SK-N-SH (cell line): ENCODE measurements at regions not wholly inside any gene's neighbourhood (a gene's known extent, or its start where the extent isn't known, plus 50 kb on each side); places are given as distances from the start of the nearest gene placed in this dataset.

Experiments used
- CTCF ChIA-PET: fragments of 300-600, 350-600 bp; formaldehyde crosslinking; extraction: SDS; loops from one replicate; lab custom pipeline; 2021; lab: Yijun Ruan, JAX
- POLR2A ChIA-PET: fragments of 350-600 bp; sonication (Branson Sonifier 250); formaldehyde crosslinking; extraction: SDS; loops from one replicate; lab custom pipeline; 2020; ENCODE audit warnings: antibody characterized with exemption, inconsistent platforms; lab: Yijun Ruan, JAX
- DNase-seq: peaks from one replicate; pipeline ENCODE4 v3.0.0; 2012
- H2AFZ ChIP-seq: fragments of 200-600 bp; sonication (generic); 2 replicates; pipeline ENCODE4 v1.8.1; 2016; ENCODE audit warnings: antibody characterized with exemption, mild to moderate bottlenecking, low read depth
- H3F3A ChIP-seq: fragments of 200-600 bp; sonication (generic); replicated peaks from 2 replicates; pipeline ENCODE3; 2016; ENCODE audit warnings: antibody characterized with exemption, mild to moderate bottlenecking; ENCODE audit not compliant: insufficient read depth
- H3K27ac ChIP-seq, 2 experiments: fragments of 200-500 bp in 1 of 2; fragments of 200-600 bp in 1 of 2; sonication (Bioruptor generic) in 1 of 2; sonication (generic), shearing (Covaris generic) in 1 of 2; 2 replicates each; pipeline versions ENCODE4 v1.5.1 to v1.6.1; 2014 to 2016; ENCODE audit warnings: low read depth in 2 of 2, inconsistent platforms in 1 of 2, low read length in 1 of 2, mild to moderate bottlenecking in 1 of 2, mixed read lengths in 1 of 2
- H3K27me3 ChIP-seq: fragments of 200-600 bp; sonication (generic), shearing (Covaris generic); 2 replicates; pipeline ENCODE4 v1.6.1; 2016; ENCODE audit warnings: mixed run types; ENCODE audit not compliant: insufficient read depth
- H3K36me3 ChIP-seq, 2 experiments: fragments of 200-500 bp in 1 of 2; fragments of 200-600 bp in 1 of 2; sonication (Bioruptor generic) in 1 of 2; sonication (generic) in 1 of 2; replicated peaks in 1 of 2; 2 replicates each; pipeline versions ENCODE3 to v1.5.1; 2014 to 2016; ENCODE audit warnings: low read length in 1 of 2, mild to moderate bottlenecking in 1 of 2; ENCODE audit not compliant: insufficient read depth in 2 of 2, control insufficient read depth in 1 of 2
- H3K4me1 ChIP-seq, 2 experiments: fragments of 200-500 bp in 1 of 2; fragments of 200-600 bp in 1 of 2; sonication (Bioruptor generic) in 1 of 2; sonication (generic), shearing (Covaris generic) in 1 of 2; 2 replicates each; pipeline versions ENCODE4 v1.5.1 to v1.6.1; 2014 to 2016; ENCODE audit warnings: low read depth in 1 of 2, low read length in 1 of 2, mixed run types in 1 of 2; ENCODE audit not compliant: insufficient read depth in 2 of 2, control insufficient read depth in 1 of 2
- H3K4me2 ChIP-seq: fragments of 200-600 bp; sonication (generic), shearing (Covaris generic); 2 replicates; pipeline ENCODE4 v1.6.1; 2017; ENCODE audit warnings: mixed run types
- H3K4me3 ChIP-seq, 2 experiments: fragments of 200-500 bp in 1 of 2; fragments of 200-600 bp in 1 of 2; sonication (Bioruptor generic) in 1 of 2; sonication (generic), shearing (Covaris generic) in 1 of 2; 2 replicates each; pipeline versions ENCODE4 v1.5.1 to v1.8.1; 2014 to 2016; ENCODE audit warnings: low read depth in 2 of 2, inconsistent platforms in 1 of 2, low read length in 1 of 2, mild to moderate bottlenecking in 1 of 2, mixed read lengths in 1 of 2, moderate library complexity in 1 of 2
- H3K79me2 ChIP-seq: fragments of 200-600 bp; sonication (generic); 2 replicates; pipeline ENCODE4 v1.8.1; 2017; ENCODE audit warnings: mild to moderate bottlenecking; ENCODE audit not compliant: insufficient read depth
- H3K9ac ChIP-seq: fragments of 200-600 bp; sonication (generic); 2 replicates; pipeline ENCODE4 v1.6.1; 2017; ENCODE audit warnings: mixed run types
- H3K9me2 ChIP-seq: fragments of 200-600 bp; sonication (generic); 2 replicates; pipeline ENCODE4 v1.6.1; 2017; ENCODE audit warnings: mixed run types
- H3K9me3 ChIP-seq: fragments of 200-600 bp; sonication (generic); 2 replicates; pipeline ENCODE4 v1.6.1; 2017; ENCODE audit warnings: mixed run types, mild to moderate bottlenecking, moderate library complexity
- H4K20me1 ChIP-seq: fragments of 200-600 bp; sonication (generic); 2 replicates; pipeline ENCODE4 v1.6.1; 2017; ENCODE audit warnings: mild to moderate bottlenecking, mixed run types; ENCODE audit not compliant: insufficient read depth
- CTCF ChIP-seq: fragments of 200-600 bp; sonication (generic); IDR thresholded peaks from 2 replicates; pipeline ENCODE4 v1.6.1; 2017; ENCODE audit warnings: antibody characterized with exemption, mild to moderate bottlenecking, moderate library complexity
- ELF1 ChIP-seq: IDR thresholded peaks from 2 replicates; pipeline ENCODE4 v1.4.0; 2012
- EP300 ChIP-seq, 2 experiments: IDR thresholded peaks; 2 replicates each; pipeline versions ENCODE4 v1.4.0 to v1.6.1; 2012; ENCODE audit warnings: borderline replicate concordance in 1 of 2, low read depth in 1 of 2, low read length in 1 of 2
- EZH2phosphoT487 ChIP-seq: fragments of 200-600 bp; sonication (generic); IDR thresholded peaks from 2 replicates; pipeline ENCODE4 v1.6.1; 2017; ENCODE audit warnings: low read depth, mixed run types, mild to moderate bottlenecking, antibody characterized with exemption, moderate library complexity, borderline replicate concordance
- FOXM1 ChIP-seq: IDR thresholded peaks from 2 replicates; pipeline ENCODE4 v1.4.0; 2012; ENCODE audit warnings: low read depth, mild to moderate bottlenecking
- IRF3 ChIP-seq: fragments of 150-350 bp; IDR thresholded peaks from 2 replicates; pipeline ENCODE4 v1.6.1; 2016; ENCODE audit warnings: mild to moderate bottlenecking, low read depth, low read length
- MAX ChIP-seq: IDR thresholded peaks from 2 replicates; pipeline ENCODE4 v1.4.0; 2012; ENCODE audit warnings: low read depth
- MEF2A ChIP-seq: IDR thresholded peaks from 2 replicates; pipeline ENCODE4 v1.4.0; 2012; ENCODE audit warnings: low read depth, borderline replicate concordance
- MXI1 ChIP-seq: IDR thresholded peaks from 2 replicates; pipeline ENCODE4 v1.6.1; 2012; ENCODE audit warnings: mild to moderate bottlenecking, low read depth, low read length, improper control_type of control experiment
- NFIC ChIP-seq: IDR thresholded peaks from 2 replicates; pipeline ENCODE4 v1.4.0; 2012; ENCODE audit warnings: borderline replicate concordance
- NRF1 ChIP-seq: IDR thresholded peaks from 2 replicates; pipeline ENCODE4 v1.6.1; 2012; ENCODE audit warnings: low read depth, mild to moderate bottlenecking, low read length
- REST ChIP-seq: IDR thresholded peaks from 2 replicates; pipeline ENCODE4 v1.6.1; 2012; ENCODE audit warnings: mild to moderate bottlenecking, low read depth, low read length, moderate library complexity
- RXRA ChIP-seq: IDR thresholded peaks from 2 replicates; pipeline ENCODE4 v1.4.0; 2012; ENCODE audit warnings: low read depth, mild to moderate bottlenecking, borderline replicate concordance
- SIN3A ChIP-seq: IDR thresholded peaks from 2 replicates; pipeline ENCODE4 v1.6.1; 2012; ENCODE audit warnings: low read depth, mild to moderate bottlenecking, low read length, moderate library complexity, borderline replicate concordance
- SMC3 ChIP-seq: IDR thresholded peaks from 2 replicates; pipeline ENCODE4 v1.6.1; 2012; ENCODE audit warnings: low read depth, low read length, improper control_type of control experiment
- TAF1 ChIP-seq: IDR thresholded peaks from 2 replicates; pipeline ENCODE4 v1.6.1; 2012; ENCODE audit warnings: low read depth, mild to moderate bottlenecking, low read length, moderate library complexity, borderline replicate concordance
- YY1 ChIP-seq: IDR thresholded peaks from 2 replicates; pipeline ENCODE4 v1.4.0; 2012; ENCODE audit warnings: low read depth, mild to moderate bottlenecking
- WGBS: methylation state at CpG from one replicate; pipeline ENCODE4 v1.1.6; 2017; ENCODE audit warnings: low lambda C conversion rate; 5-methylcytosine and 5-hydroxymethylcytosine counted together

GRCh38 chr2:82599021-82599420, 1860.1 kb downstream of the SUCLG1 start:
- H2AFZ ChIP-seq: no peak overlapping the region
- no peaks in the 10 kb centered on the region for H3K36me3 ChIP-seq
- no peaks in the 10 kb centered on the region for H3K79me2 ChIP-seq
- no peak overlapping the region for H3K27ac ChIP-seq
- no peak overlapping the region for H3K4me3 ChIP-seq
- H3K4me1 ChIP-seq: no peaks in the 10 kb centered on the region
- H3K9ac ChIP-seq: no peak overlapping the region
- no peaks in the 10 kb centered on the region for H3K9me3 ChIP-seq
- TF ChIP-seq EZH2phosphoT487 (no peak), FOXM1 (no peak), NRF1 (no peak), MAX (no peak), YY1 (no peak), NFIC (no peak), CTCF (no peak), IRF3 (no peak), REST (no peak), SIN3A (no peak)
- H3K4me2 ChIP-seq: no peak overlapping the region
- no peaks in the 10 kb centered on the region for H3F3A ChIP-seq
- H4K20me1 ChIP-seq: no peaks in the 10 kb centered on the region
- no peak for DNase-seq
- CTCF ChIA-PET: no interaction called here
- H3K27me3 ChIP-seq: no peaks in the 10 kb centered on the region
- POLR2A ChIA-PET: no interaction called here
- no peaks in the 10 kb centered on the region for H3K9me2 ChIP-seq

GRCh38 chr2:82596581-82596980, 1862.5 kb downstream of the SUCLG1 start:
- no peaks in the 10 kb centered on the region for H3K36me3 ChIP-seq
- WGBS: 0% methylated on average over 1 of the region's 1 CpG
- H3K4me3 ChIP-seq: no peak overlapping the region
- DNase-seq: no peak
- no peaks in the 10 kb centered on the region for H3K4me1 ChIP-seq
- ChIA-PET CTCF (no interaction called here), POLR2A (interaction anchor here (0.6 kb wide), 1 partner anchor 1642 kb away, joined by 3 read pairs; no protein-coding TSS in a partner anchor)
- no peaks in the 10 kb centered on the region for H4K20me1 ChIP-seq
- no peaks in the 10 kb centered on the region for H3F3A ChIP-seq
- no peak overlapping the region for H3K27ac ChIP-seq
- H3K9me3 ChIP-seq: no peaks in the 10 kb centered on the region
- H3K4me2 ChIP-seq: no peak overlapping the region
- no peaks in the 10 kb centered on the region for H3K9me2 ChIP-seq
- no peak overlapping the region for H2AFZ ChIP-seq
- H3K79me2 ChIP-seq: no peaks in the 10 kb centered on the region
- H3K27me3 ChIP-seq: no peaks in the 10 kb centered on the region
- H3K9ac ChIP-seq: no peak overlapping the region
- TF ChIP-seq MXI1: no peak
- no peak for TF ChIP-seq ELF1
- TF ChIP-seq MEF2A: no peak
- TF ChIP-seq EP300 (IDR thresholded peaks at IDR 0.05; ENCODE audit: borderline replicate concordance in 1 of 2, low read depth in 1 of 2, low read length in 1 of 2): no peak
- TF ChIP-seq FOXM1: no peak
- TF ChIP-seq NRF1: no peak
- no peak for TF ChIP-seq EZH2phosphoT487
- TF ChIP-seq SMC3: no peak
- no peak for TF ChIP-seq REST
- TF ChIP-seq RXRA: no peak
- TF ChIP-seq SIN3A: no peak
- TF ChIP-seq TAF1: no peak
